ENCODE measurements at regions not wholly inside any gene's neighbourhood (a gene's known extent, or its start where the extent isn't known, plus 50 kb on each side); places are given as distances from the start of the nearest gene placed in this dataset.

- no peak for DNase-seq (ENCODE audit: extremely low read depth, low read depth)
Observed at GRCh38 chr6:71114986-71115385, 158.1 kb upstream of the B3GAT2 start.

- DNase-seq (ENCODE audit: extremely low read depth, low read depth) = no peak
Observed at GRCh38 chr6:71119560-71119959, 162.7 kb upstream of the B3GAT2 start.

- DNase-seq (ENCODE audit: extremely low read depth, low read depth) = no peak
Observed at GRCh38 chr6:71123051-71123450, 165.6 kb upstream of the OGFRL1 start.

GRCh38 chr6:71124340-71124739 lies 164.3 kb upstream of the OGFRL1 start:
- no peak for DNase-seq (ENCODE audit: extremely low read depth, low read depth)

- no peak for DNase-seq (ENCODE audit: extremely low read depth, low read depth)
Observed at GRCh38 chr6:71125216-71125615, 163.4 kb upstream of the OGFRL1 start.

GRCh38 chr6:71126506-71126905 lies 162.1 kb upstream of the OGFRL1 start:
- no peak for DNase-seq (ENCODE audit: extremely low read depth, low read depth)

GRCh38 chr6:71127374-71127773 lies 161.2 kb upstream of the OGFRL1 start:
- no peak for DNase-seq (ENCODE audit: extremely low read depth, low read depth)

GRCh38 chr6:71130277-71130676 lies 158.3 kb upstream of the OGFRL1 start:
- no peak for DNase-seq (ENCODE audit: extremely low read depth, low read depth)

- no peak for DNase-seq (ENCODE audit: extremely low read depth, low read depth)
Observed at GRCh38 chr6:71134929-71135642, 153.5 kb upstream of the OGFRL1 start.

- no peak for DNase-seq (ENCODE audit: extremely low read depth, low read depth)
Observed at GRCh38 chr6:71137973-71138372, 150.6 kb upstream of the OGFRL1 start.

GRCh38 chr6:71138376-71138775 lies 150.2 kb upstream of the OGFRL1 start:
- DNase-seq (ENCODE audit: extremely low read depth, low read depth) = no peak

GRCh38 chr6:71139249-71139648 lies 149.4 kb upstream of the OGFRL1 start:
- no peak for DNase-seq (ENCODE audit: extremely low read depth, low read depth)

- DNase-seq (ENCODE audit: extremely low read depth, low read depth) = no peak
Observed at GRCh38 chr6:71153755-71154325, 134.8 kb upstream of the OGFRL1 start.

- no peak for DNase-seq (ENCODE audit: extremely low read depth, low read depth)
Observed at GRCh38 chr6:71157345-71157744, 131.3 kb upstream of the OGFRL1 start.

GRCh38 chr6:71164890-71165289 lies 123.7 kb upstream of the OGFRL1 start:
- DNase-seq (ENCODE audit: extremely low read depth, low read depth) = no peak

GRCh38 chr6:71168233-71168765 lies 120.3 kb upstream of the OGFRL1 start:
- no peak for DNase-seq (ENCODE audit: extremely low read depth, low read depth)

- no peak for DNase-seq (ENCODE audit: extremely low read depth, low read depth)
Observed at GRCh38 chr6:71171497-71172070, 117.0 kb upstream of the OGFRL1 start.

GRCh38 chr6:71179249-71179885 lies 109.2 kb upstream of the OGFRL1 start:
- no peak for DNase-seq (ENCODE audit: extremely low read depth, low read depth)

- DNase-seq (ENCODE audit: extremely low read depth, low read depth) = peak; percentile 46
Observed at GRCh38 chr6:71181565-71181964, 107.0 kb upstream of the OGFRL1 start.

GRCh38 chr6:71187141-71187540 lies 101.5 kb upstream of the OGFRL1 start:
- no peak for DNase-seq (ENCODE audit: extremely low read depth, low read depth)

- DNase-seq (ENCODE audit: extremely low read depth, low read depth) = peak; percentile 15
Observed at GRCh38 chr6:71190809-71191208, 97.8 kb upstream of the OGFRL1 start.

- DNase-seq (ENCODE audit: extremely low read depth, low read depth) = no peak
Observed at GRCh38 chr6:71194724-71195123, 93.9 kb upstream of the OGFRL1 start.
